ENCODE measurements at regions not wholly inside any gene's neighbourhood (a gene's known extent, or its start where the extent isn't known, plus 50 kb on each side); places are given as distances from the start of the nearest gene placed in this dataset.

GRCh38 chr6:78062993-78063392 is 410.2 kb downstream of the MEI4 start:
- no peak for TF ChIP-seq EZH2 (IDR thresholded peaks at IDR 0.05; ENCODE audit: insufficient read depth, poor library complexity, severe bottlenecking)
- no peak for TF ChIP-seq EZH2phosphoT487 (IDR thresholded peaks at IDR 0.05; ENCODE audit: insufficient read depth, low read depth)
